MM.1S (cell line): ENCODE measurements at regions not wholly inside any gene's neighbourhood (a gene's known extent, or its start where the extent isn't known, plus 50 kb on each side); places are given as distances from the start of the nearest gene placed in this dataset.

ENCODE experiments used
- DNase-seq: peaks from one replicate; pipeline ENCODE4 v3.0.0-alpha.2; 2015
- H2AFZ ChIP-seq: fragments of 300-600 bp; sonication (generic); 2 replicates; pipeline ENCODE4 v1.6.0; 2016; ENCODE audit warnings: antibody characterized with exemption, low read length
- H3F3A ChIP-seq: fragments of 300-600 bp; sonication (generic); 2 replicates; pipeline ENCODE4 v1.6.1; 2016; ENCODE audit warnings: mild to moderate bottlenecking, antibody characterized with exemption, low read length, moderate library complexity, mixed read lengths; ENCODE audit not compliant: insufficient read depth
- H3K27ac ChIP-seq: fragments of 300-600 bp; sonication (generic); 2 replicates; pipeline ENCODE4 v1.5.1; 2016; ENCODE audit warnings: mild to moderate bottlenecking, low read length
- H3K27me3 ChIP-seq: fragments of 300-600 bp; sonication (generic); replicated peaks from 2 replicates; pipeline ENCODE4 v1.6.0; 2016; ENCODE audit warnings: low read length; ENCODE audit not compliant: insufficient read depth
- H3K36me3 ChIP-seq: fragments of 300-600 bp; sonication (generic); replicated peaks from 2 replicates; pipeline ENCODE4 v1.6.1; 2016; ENCODE audit warnings: mild to moderate bottlenecking, low read length, mixed read lengths; ENCODE audit not compliant: insufficient read depth
- H3K4me1 ChIP-seq: fragments of 300-600 bp; sonication (generic); 2 replicates; pipeline ENCODE4 v1.6.1; 2016; ENCODE audit warnings: low read length, mixed read lengths
- H3K4me2 ChIP-seq: fragments of 300-600 bp; sonication (generic); 2 replicates; pipeline ENCODE4 v1.6.0; 2016; ENCODE audit warnings: low read depth, low read length
- H3K4me3 ChIP-seq: fragments of 300-600 bp; sonication (generic); 2 replicates; pipeline ENCODE4 v1.5.1; 2016; ENCODE audit warnings: low read length, mixed read lengths
- H3K79me2 ChIP-seq: fragments of 300-600 bp; sonication (generic); 2 replicates; pipeline ENCODE4 v1.6.1; 2016; ENCODE audit warnings: mixed run types, low read length, mixed read lengths
- H3K9ac ChIP-seq: fragments of 300-600 bp; sonication (generic); 2 replicates; pipeline ENCODE4 v1.6.1; 2016; ENCODE audit warnings: low read length, mixed read lengths
- H3K9me2 ChIP-seq: fragments of 300-600 bp; sonication (generic); replicated peaks from 2 replicates; pipeline ENCODE4 v1.6.1; 2016; ENCODE audit warnings: mild to moderate bottlenecking, low read length, mixed read lengths; ENCODE audit not compliant: insufficient read depth
- H3K9me3 ChIP-seq: fragments of 300-600 bp; sonication (generic); replicated peaks from 2 replicates; pipeline ENCODE4 v1.6.1; 2016; ENCODE audit warnings: mild to moderate bottlenecking, low read length, mixed read lengths; ENCODE audit not compliant: insufficient read depth
- H4K20me1 ChIP-seq: fragments of 300-600 bp; sonication (generic); 2 replicates; pipeline ENCODE4 v1.6.1; 2016; ENCODE audit warnings: mild to moderate bottlenecking, low read length, moderate library complexity, mixed read lengths; ENCODE audit not compliant: insufficient read depth
- CTCF ChIP-seq: fragments of 300-600 bp; sonication (generic); IDR thresholded peaks from 2 replicates; pipeline ENCODE4 v1.5.1; 2016; ENCODE audit warnings: antibody characterized with exemption, low read length, mixed read lengths
- EZH2 ChIP-seq: fragments of 300-600 bp; sonication (generic); optimal IDR thresholded peaks from 2 replicates; pipeline ENCODE3; 2017; ENCODE audit warnings: low read depth, mild to moderate bottlenecking, antibody characterized with exemption, low read length, mixed read lengths
- EZH2phosphoT487 ChIP-seq: fragments of 300-600 bp; sonication (generic); IDR thresholded peaks from 2 replicates; pipeline ENCODE4 v1.6.1; 2018; ENCODE audit warnings: antibody characterized with exemption, low read length

GRCh38 chr5:44187973-44188372, 201.2 kb downstream of the FGF10 start:
- H3K9ac ChIP-seq, result no peak overlapping the region
- H3K4me2 ChIP-seq, result no peak overlapping the region
- no peak overlapping the region for H3K4me3 ChIP-seq
- no peaks in the 10 kb centered on the region for H3K79me2 ChIP-seq
- H3K27ac ChIP-seq, result no peak overlapping the region
- DNase-seq, result no peak
- H3K4me1 ChIP-seq, result peaks cover 23% of the 10 kb centered on the region
- H3F3A ChIP-seq, result no peaks in the 10 kb centered on the region
- H3K36me3 ChIP-seq, result 0 out of 2 replicates have a peak, but pooled peaks cover 3% of the 10 kb centered on the region
- H3K9me3 ChIP-seq, result no peaks in the 10 kb centered on the region
- H2AFZ ChIP-seq, result no peak overlapping the region
- H3K27me3 ChIP-seq, result no peaks in the 10 kb centered on the region
- no peaks in the 10 kb centered on the region for H3K9me2 ChIP-seq
- no peak for TF ChIP-seq EZH2phosphoT487
- no peak for TF ChIP-seq CTCF
- TF ChIP-seq EZH2, result no peak
- no peaks in the 10 kb centered on the region for H4K20me1 ChIP-seq

- Histone ChIP-seq H3K27me3 (no peaks in the 10 kb centered on the region), H3K4me1 (peaks cover 10% of the 10 kb centered on the region), H3K9ac (no peak overlapping the region), H3K27ac (peak overlapping the region; percentile 27; the same call in 1 of the 2 replicates), H3K79me2 (no peaks in the 10 kb centered on the region), H3K9me2 (no peaks in the 10 kb centered on the region), H4K20me1 (no peaks in the 10 kb centered on the region), H3K4me2 (peak overlapping the region; percentile 73), H3K9me3 (no peaks in the 10 kb centered on the region), H3K36me3 (0 out of 2 replicates have a peak, but pooled peaks cover 3% of the 10 kb centered on the region), H3F3A (no peaks in the 10 kb centered on the region), H3K4me3 (no peak overlapping the region; the same call in 1 of the 2 replicates), H2AFZ (peak overlapping the region; percentile 35; the same call in 1 of the 2 replicates)
- TF ChIP-seq CTCF (no peak), EZH2 (no peak), EZH2phosphoT487 (no peak)
- DNase-seq, result peak; percentile 53
Measured at GRCh38 chr5:44183753-44184152, 205.5 kb downstream of the FGF10 start.

GRCh38 chr5:44183312-44183711, 205.9 kb downstream of the FGF10 start:
- Histone ChIP-seq H3K27ac (peak overlapping the region; percentile 27; the same call in 1 of the 2 replicates), H3F3A (no peaks in the 10 kb centered on the region), H3K4me2 (peak overlapping the region; percentile 73), H3K36me3 (0 out of 2 replicates have a peak, but pooled peaks cover 3% of the 10 kb centered on the region), H3K4me3 (no peak overlapping the region; the same call in 1 of the 2 replicates), H2AFZ (peak overlapping the region; percentile 35; the same call in 1 of the 2 replicates), H3K4me1 (peaks cover 9% of the 10 kb centered on the region), H3K27me3 (no peaks in the 10 kb centered on the region), H3K9ac (no peak overlapping the region), H3K9me2 (no peaks in the 10 kb centered on the region), H3K79me2 (no peaks in the 10 kb centered on the region), H4K20me1 (no peaks in the 10 kb centered on the region), H3K9me3 (no peaks in the 10 kb centered on the region)
- DNase-seq, result peak; percentile 44
- no peak for TF ChIP-seq EZH2phosphoT487
- TF ChIP-seq CTCF, result no peak
- TF ChIP-seq EZH2, result no peak
